ENCODE measurements at regions not wholly inside any gene's neighbourhood (a gene's known extent, or its start where the extent isn't known, plus 50 kb on each side); places are given as distances from the start of the nearest gene placed in this dataset. TPM values are rescaled to one million over a fixed set of nuclear protein-coding genes. Genes with fewer than 3 reads are reported as not detected.

- ChIA-PET CTCF (no interaction called here), POLR2A (no interaction called here)
- no peak overlapping the region for H3K27ac ChIP-seq (ENCODE audit: low read length in 2 of 2)
- DNase-seq (no peak), ATAC-seq (ENCODE audit: low read depth) (no peak)
- Mint-ChIP-seq H3K9me3 (ENCODE audit: insufficient read depth) (no peaks in the 10 kb centered on the region), H3K4me1 (no peaks in the 10 kb centered on the region), H3K4me3 (no peak overlapping the region), H3K27me3 (peaks cover 47% of the 10 kb centered on the region), H3K27ac (no peak overlapping the region)
- no peaks in the 10 kb centered on the region for H3K79me2 ChIP-seq (ENCODE audit: control insufficient read depth, insufficient read depth, low read length)
- H3K36me3 ChIP-seq (replicated peaks in 1 of 2; ENCODE audit: control extremely low read depth in 1 of 2, control insufficient read depth in 1 of 2, extremely low read depth in 1 of 2, insufficient read depth in 2 of 2, low read length in 1 of 2): no peaks in the 10 kb centered on the region
- no peaks in the 10 kb centered on the region for H3K9me3 ChIP-seq (ENCODE audit: control extremely low read depth in 1 of 3, control insufficient read depth in 2 of 3, insufficient read depth in 1 of 3, low read length in 2 of 3)
- peaks cover 0 to 5% (median 0%) of the 10 kb centered on the region in 4 experiments for H3K27me3 ChIP-seq (replicated peaks in 1 of 4; ENCODE audit: control extremely low read depth in 1 of 4, control insufficient read depth in 3 of 4, insufficient read depth in 4 of 4, low read length in 3 of 4)
- TF ChIP-seq, protein P1, sequence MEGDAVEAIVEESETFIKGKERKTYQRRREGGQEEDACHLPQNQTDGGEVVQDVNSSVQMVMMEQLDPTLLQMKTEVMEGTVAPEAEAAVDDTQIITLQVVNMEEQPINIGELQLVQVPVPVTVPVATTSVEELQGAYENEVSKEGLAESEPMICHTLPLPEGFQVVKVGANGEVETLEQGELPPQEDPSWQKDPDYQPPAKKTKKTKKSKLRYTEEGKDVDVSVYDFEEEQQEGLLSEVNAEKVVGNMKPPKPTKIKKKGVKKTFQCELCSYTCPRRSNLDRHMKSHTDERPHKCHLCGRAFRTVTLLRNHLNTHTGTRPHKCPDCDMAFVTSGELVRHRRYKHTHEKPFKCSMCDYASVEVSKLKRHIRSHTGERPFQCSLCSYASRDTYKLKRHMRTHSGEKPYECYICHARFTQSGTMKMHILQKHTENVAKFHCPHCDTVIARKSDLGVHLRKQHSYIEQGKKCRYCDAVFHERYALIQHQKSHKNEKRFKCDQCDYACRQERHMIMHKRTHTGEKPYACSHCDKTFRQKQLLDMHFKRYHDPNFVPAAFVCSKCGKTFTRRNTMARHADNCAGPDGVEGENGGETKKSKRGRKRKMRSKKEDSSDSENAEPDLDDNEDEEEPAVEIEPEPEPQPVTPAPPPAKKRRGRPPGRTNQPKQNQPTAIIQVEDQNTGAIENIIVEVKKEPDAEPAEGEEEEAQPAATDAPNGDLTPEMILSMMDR (IDR thresholded peaks at IDR 0.05): no peak
- TF ChIP-seq EZH2 (IDR thresholded peaks at IDR 0.05; ENCODE audit: borderline replicate concordance, insufficient read depth, low read depth, low read length, poor library complexity, severe bottlenecking): no peak
- no peak overlapping the region for H3K4me3 ChIP-seq (ENCODE audit: control extremely low read depth in 1 of 5, extremely low read depth in 1 of 5, insufficient read depth in 1 of 5, low read depth in 2 of 5, low read length in 4 of 5)
- intact Hi-C loops (cut with micrococcal nuclease): no loop called here
- H4K20me1 ChIP-seq (ENCODE audit: control insufficient read depth, insufficient read depth, low read length, poor library complexity, severe bottlenecking): no peaks in the 10 kb centered on the region
- H2AFZ ChIP-seq (ENCODE audit: insufficient read depth, low read depth, low read length, poor library complexity, severe bottlenecking): no peak overlapping the region
- H3K4me1 ChIP-seq (ENCODE audit: control insufficient read depth in 2 of 2, insufficient read depth in 2 of 2, low read length in 2 of 2): no peaks in the 10 kb centered on the region
- H3K4me2 ChIP-seq (replicated peaks; ENCODE audit: low read depth, low read length, poor library complexity, severe bottlenecking): no peak overlapping the region
- H3K9ac ChIP-seq (ENCODE audit: low read length): no peak overlapping the region
- 100% methylated on average over 1 of the region's 1 CpG for WGBS (ENCODE audit: insufficient coverage)
Measured at GRCh38 chr1:228685081-228685660, 50.1 kb upstream of the RHOU start.

Small RNAs in the stretch of these regions (small RNA-seq; reads per million reads assigned to genes)
- gene RF00432 (ENCODE audit: insufficient read length, low read depth, low replicate concordance): not detected
- not detected for gene RNA5S10 (ENCODE audit: insufficient read length, low read depth, low replicate concordance)
- not detected for gene RNA5S11 (ENCODE audit: insufficient read length, low read depth, low replicate concordance)
- gene RNA5S12 (ENCODE audit: insufficient read length, low read depth, low replicate concordance): not detected
- gene RNA5S13 (ENCODE audit: insufficient read length, low read depth, low replicate concordance): not detected
- gene RNA5S14 (ENCODE audit: insufficient read length, low read depth, low replicate concordance): not detected
- not detected for gene RNA5S15 (ENCODE audit: insufficient read length, low read depth, low replicate concordance)
- gene RNA5S16 (ENCODE audit: insufficient read length, low read depth, low replicate concordance): not detected
- gene RNA5S17 (ENCODE audit: insufficient read length, low read depth, low replicate concordance): not detected
- not detected for gene RNA5S2 (ENCODE audit: insufficient read length, low read depth, low replicate concordance)
- not detected for gene RNA5S3 (ENCODE audit: insufficient read length, low read depth, low replicate concordance)
- gene RNA5S4 (ENCODE audit: insufficient read length, low read depth, low replicate concordance): not detected
- not detected for gene RNA5S5 (ENCODE audit: insufficient read length, low read depth, low replicate concordance)
- gene RNA5S6 (ENCODE audit: insufficient read length, low read depth, low replicate concordance): not detected
- not detected for gene RNA5S7 (ENCODE audit: insufficient read length, low read depth, low replicate concordance)
- gene RNA5S8 (ENCODE audit: insufficient read length, low read depth, low replicate concordance): not detected
- gene RNA5S9 (ENCODE audit: insufficient read length, low read depth, low replicate concordance): not detected
- gene RNA5SP18 (ENCODE audit: insufficient read length, low read depth, low replicate concordance): not detected

Measured in B cell (primary cell).